ES-I3 (cell line): ENCODE measurements at regions not wholly inside any gene's neighbourhood (a gene's known extent, or its start where the extent isn't known, plus 50 kb on each side); places are given as distances from the start of the nearest gene placed in this dataset.
"Not testable (repeated sequence)": the region's sequence is repeated elsewhere in the genome, so short reads cannot be mapped to it uniquely, and the experiment has no call there.

ENCODE experiments used
- H3K36me3 ChIP-seq: 2 replicates; pipeline ENCODE4 v1.6.1; 2013; ENCODE audit warnings: mild to moderate bottlenecking, low read length, control low read depth, moderate library complexity; ENCODE audit not compliant: insufficient read depth
- H3K4me1 ChIP-seq: 2 replicates; pipeline ENCODE4 v1.6.1; 2013; ENCODE audit warnings: mild to moderate bottlenecking, control low read depth, low read length; ENCODE audit not compliant: insufficient read depth
- H3K9ac ChIP-seq: 2 replicates; pipeline ENCODE4 v1.6.1; 2013; ENCODE audit warnings: low read depth, mild to moderate bottlenecking, low read length, moderate library complexity
- H3K9me3 ChIP-seq: 2 replicates; pipeline ENCODE4 v1.6.1; 2013; ENCODE audit warnings: mild to moderate bottlenecking, low read length, moderate library complexity; ENCODE audit not compliant: control insufficient read depth, insufficient read depth

GRCh38 chr2:180276733-180277132 is 269.6 kb upstream of the CWC22 start:
- Histone ChIP-seq H3K9ac (no peak overlapping the region), H3K9me3 (no peaks in the 10 kb centered on the region), H3K4me1 (no peaks in the 10 kb centered on the region), H3K36me3 (no peaks in the 10 kb centered on the region)

GRCh38 chr2:180268006-180268405 is 260.9 kb upstream of the CWC22 start:
- no peaks in the 10 kb centered on the region for H3K36me3 ChIP-seq
- H3K9ac ChIP-seq = no peak overlapping the region
- H3K9me3 ChIP-seq = no peaks in the 10 kb centered on the region
- H3K4me1 ChIP-seq = no peaks in the 10 kb centered on the region

GRCh38 chr2:180261976-180262375 is 254.9 kb upstream of the CWC22 start:
- Histone ChIP-seq H3K9me3 (no peaks in the 10 kb centered on the region; the same call in 1 of the 2 replicates), H3K4me1 (no peaks in the 10 kb centered on the region), H3K9ac (no peak overlapping the region), H3K36me3 (no peaks in the 10 kb centered on the region)

GRCh38 chr2:180258579-180258978 is 251.5 kb upstream of the CWC22 start:
- no peaks in the 10 kb centered on the region; the same call in 1 of the 2 replicates for H3K9me3 ChIP-seq
- no peak overlapping the region for H3K9ac ChIP-seq
- no peaks in the 10 kb centered on the region for H3K36me3 ChIP-seq
- H3K4me1 ChIP-seq = no peaks in the 10 kb centered on the region

- H3K4me1 ChIP-seq = no peaks in the 10 kb centered on the region
- no peak overlapping the region for H3K9ac ChIP-seq
- H3K36me3 ChIP-seq = no peaks in the 10 kb centered on the region
- H3K9me3 ChIP-seq = no peaks in the 10 kb centered on the region; the same call in 1 of the 2 replicates
Observed at GRCh38 chr2:180258041-180258537, 251.0 kb upstream of the CWC22 start.

GRCh38 chr2:180257247-180257646 is 250.2 kb upstream of the CWC22 start:
- Histone ChIP-seq H3K4me1 (no peaks in the 10 kb centered on the region), H3K36me3 (no peaks in the 10 kb centered on the region), H3K9me3 (no peaks in the 10 kb centered on the region; the same call in 1 of the 2 replicates), H3K9ac (no peak overlapping the region)

GRCh38 chr2:180255981-180256380 is 248.9 kb upstream of the CWC22 start:
- no peak overlapping the region for H3K9ac ChIP-seq
- H3K9me3 ChIP-seq = no peaks in the 10 kb centered on the region; the same call in 1 of the 2 replicates
- H3K36me3 ChIP-seq = no peaks in the 10 kb centered on the region
- no peaks in the 10 kb centered on the region for H3K4me1 ChIP-seq

- no peaks in the 10 kb centered on the region for H3K36me3 ChIP-seq
- H3K4me1 ChIP-seq = no peaks in the 10 kb centered on the region
- H3K9ac ChIP-seq = no peak overlapping the region
- no peaks in the 10 kb centered on the region; the same call in 1 of the 2 replicates for H3K9me3 ChIP-seq
Observed at GRCh38 chr2:180254872-180255271, 247.8 kb upstream of the CWC22 start.

GRCh38 chr2:180247658-180248057 is 240.6 kb upstream of the CWC22 start:
- Histone ChIP-seq H3K36me3 (no peaks in the 10 kb centered on the region), H3K4me1 (no peaks in the 10 kb centered on the region), H3K9ac (no peak overlapping the region), H3K9me3 (no peaks in the 10 kb centered on the region)

- H3K9me3 ChIP-seq = no peaks in the 10 kb centered on the region
- no peak overlapping the region for H3K9ac ChIP-seq
- H3K4me1 ChIP-seq = no peaks in the 10 kb centered on the region
- no peaks in the 10 kb centered on the region for H3K36me3 ChIP-seq
Observed at GRCh38 chr2:180246268-180246667, 239.2 kb upstream of the CWC22 start.

- Histone ChIP-seq H3K4me1 (no peaks in the 10 kb centered on the region), H3K36me3 (no peaks in the 10 kb centered on the region), H3K9me3 (no peaks in the 10 kb centered on the region), H3K9ac (no peak overlapping the region)
Observed at GRCh38 chr2:180240774-180241173, 233.7 kb upstream of the CWC22 start.

- Histone ChIP-seq H3K9me3 (no peaks in the 10 kb centered on the region), H3K36me3 (no peaks in the 10 kb centered on the region), H3K9ac (no peak overlapping the region), H3K4me1 (no peaks in the 10 kb centered on the region)
Observed at GRCh38 chr2:180238729-180239128, 231.6 kb upstream of the CWC22 start.

- H3K36me3 ChIP-seq, H3K9me3 ChIP-seq, H3K9ac ChIP-seq, H3K4me1 ChIP-seq: not testable (repeated sequence)
Observed at GRCh38 chr2:180236061-180236460, 229.0 kb upstream of the CWC22 start.

- not testable (repeated sequence) for H3K36me3 ChIP-seq, H3K4me1 ChIP-seq, H3K9ac ChIP-seq, H3K9me3 ChIP-seq
Observed at GRCh38 chr2:180235506-180235905, 228.4 kb upstream of the CWC22 start.

- not testable (repeated sequence) for H3K9me3 ChIP-seq, H3K9ac ChIP-seq, H3K4me1 ChIP-seq, H3K36me3 ChIP-seq
Observed at GRCh38 chr2:180234991-180235390, 227.9 kb upstream of the CWC22 start.

GRCh38 chr2:180231015-180231414 is 223.9 kb upstream of the CWC22 start:
- H3K4me1 ChIP-seq = no peaks in the 10 kb centered on the region
- 0 out of 2 replicates have a peak, but pooled peaks cover under 1% of the 10 kb centered on the region for H3K9me3 ChIP-seq
- H3K36me3 ChIP-seq = no peaks in the 10 kb centered on the region
- no peak overlapping the region for H3K9ac ChIP-seq
